IgD-negative memory B cell (primary cell): ENCODE measurements at regions not wholly inside any gene's neighbourhood (a gene's known extent, or its start where the extent isn't known, plus 50 kb on each side); places are given as distances from the start of the nearest gene placed in this dataset.

Experiments used
- H3K27ac Mint-ChIP-seq, 3 donors: one replicate each; pipeline ENCODE4 v1.8.0; 2020 to 2022; ENCODE audit warnings: mild to moderate bottlenecking in 3 of 3, mixed read lengths in 3 of 3, moderate library complexity in 1 of 3
- H3K27me3 Mint-ChIP-seq: one replicate; pipeline ENCODE4 v1.8.0; 2021; ENCODE audit warnings: mixed read lengths
- H3K36me3 Mint-ChIP-seq: one replicate; pipeline ENCODE4 v1.8.0; 2020; ENCODE audit warnings: mild to moderate bottlenecking, mixed read lengths
- H3K4me1 Mint-ChIP-seq, 3 donors: one replicate each; pipeline ENCODE4 v1.8.0; 2020 to 2022; ENCODE audit warnings: mixed read lengths in 3 of 3, mild to moderate bottlenecking in 1 of 3
- H3K4me3 Mint-ChIP-seq, 4 donors: one replicate each; pipeline ENCODE4 v1.8.0; 2020 to 2022; ENCODE audit warnings: mild to moderate bottlenecking in 4 of 4, mixed read lengths in 4 of 4, moderate library complexity in 3 of 4
- H3K9me3 Mint-ChIP-seq, 3 donors: one replicate each; pipeline ENCODE4 v1.8.0; 2020 to 2021; ENCODE audit warnings: mixed read lengths in 3 of 3, mild to moderate bottlenecking in 1 of 3

- peaks cover 0 to 3% (median 0%) of the 10 kb centered on the region in 3 donors for H3K9me3 Mint-ChIP-seq
- peaks cover 3% of the 10 kb centered on the region for H3K27me3 Mint-ChIP-seq
- H3K4me1 Mint-ChIP-seq, result peaks cover 0 to 1% (median 0%) of the 10 kb centered on the region in 3 donors
- no peak overlapping the region for H3K27ac Mint-ChIP-seq
- H3K4me3 Mint-ChIP-seq, result no peak overlapping the region
- no peaks in the 10 kb centered on the region for H3K36me3 Mint-ChIP-seq
Observed at GRCh38 chr3:70857916-70858315, 545.5 kb upstream of the MDFIC2 start.

DNA sequence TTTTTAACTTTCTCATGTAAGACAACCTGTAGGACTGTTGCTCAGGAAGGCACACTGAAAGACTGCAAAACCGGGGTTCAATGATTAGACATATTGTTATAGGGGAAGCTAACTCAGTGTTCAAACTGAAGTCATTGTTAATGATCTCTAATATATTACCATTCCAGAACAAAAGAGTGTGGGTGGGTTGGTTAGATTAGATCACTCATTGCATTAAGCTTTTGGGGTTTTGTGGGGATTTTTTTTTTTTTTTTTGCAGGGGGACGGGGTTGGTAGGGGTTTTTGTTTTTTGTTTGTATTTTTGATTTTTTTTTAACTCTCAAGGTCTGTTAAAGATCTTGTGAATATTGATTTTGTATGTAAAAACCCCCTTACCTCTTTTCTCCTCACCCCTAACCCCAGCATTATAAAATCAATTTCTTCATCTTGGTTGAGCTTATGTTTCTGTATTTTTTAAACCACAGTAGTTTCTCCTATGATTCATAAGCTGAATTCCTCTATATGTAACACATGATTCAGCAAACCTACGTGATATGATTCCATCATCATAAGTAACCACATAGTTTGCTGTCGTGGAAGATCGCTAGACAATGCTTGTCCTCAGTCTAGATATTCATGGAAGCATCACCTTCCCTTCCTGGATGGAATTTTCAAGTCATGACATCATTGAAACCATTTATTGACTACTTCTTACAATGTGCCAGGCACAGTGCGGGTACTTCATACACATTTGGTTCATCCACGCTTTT, 544.1 kb upstream of the MDFIC2 start:
- Mint-ChIP-seq H3K36me3 (no peaks in the 10 kb centered on the region), H3K4me3 (no peak overlapping the region), H3K9me3 (peaks cover 0 to 3% (median 0%) of the 10 kb centered on the region in 3 donors), H3K4me1 (peaks cover 0 to 1% (median 0%) of the 10 kb centered on the region in 3 donors), H3K27me3 (peaks cover 4% of the 10 kb centered on the region), H3K27ac (no peak overlapping the region)

DNA sequence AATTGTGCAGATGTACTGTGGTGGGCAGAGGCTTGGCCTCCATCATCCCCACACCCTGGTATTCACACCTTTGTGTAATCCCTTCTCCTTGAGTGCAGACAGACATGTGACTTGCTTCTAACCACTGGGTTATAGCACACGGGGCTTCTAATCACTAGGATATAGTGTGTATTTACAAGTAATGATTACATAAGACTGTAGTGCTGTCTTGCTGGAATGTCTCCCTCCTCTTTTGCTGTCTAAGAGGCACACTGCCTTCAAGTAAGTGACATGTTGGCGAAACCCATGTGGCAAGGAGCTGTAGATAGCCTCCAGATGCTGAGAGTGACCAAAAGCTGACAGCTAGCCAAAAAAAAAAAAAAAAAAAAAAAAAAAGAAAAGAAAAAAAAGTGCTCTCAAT, 542.7 kb upstream of the MDFIC2 start:
- Mint-ChIP-seq H3K27me3 (peaks cover 4% of the 10 kb centered on the region), H3K9me3 (no peaks in the 10 kb centered on the region), H3K27ac (no peak overlapping the region), H3K4me1 (peaks cover 0 to 1% (median 0%) of the 10 kb centered on the region in 3 donors), H3K36me3 (no peaks in the 10 kb centered on the region), H3K4me3 (no peak overlapping the region)

DNA sequence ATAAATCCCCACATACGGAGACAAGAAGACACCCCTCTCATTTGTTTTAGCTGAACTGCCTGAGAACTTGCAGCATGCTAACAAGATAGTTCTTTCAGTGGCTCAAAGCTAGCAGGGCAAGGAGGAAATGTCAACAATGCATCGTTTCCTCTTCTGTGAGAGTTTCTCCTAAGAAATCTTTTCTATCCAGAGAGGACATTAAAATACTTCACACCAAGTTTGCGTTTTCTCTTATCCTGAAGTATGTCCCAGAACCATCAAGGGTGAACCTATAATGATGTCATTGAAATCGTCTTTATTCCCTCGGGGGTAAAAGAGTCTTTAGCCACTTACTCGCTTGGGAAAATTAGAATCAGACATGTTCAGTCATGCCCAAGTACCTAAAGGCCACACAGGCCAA, 541.7 kb upstream of the MDFIC2 start:
- no peak overlapping the region for H3K4me3 Mint-ChIP-seq
- no peaks in the 10 kb centered on the region for H3K36me3 Mint-ChIP-seq
- H3K27ac Mint-ChIP-seq, result no peak overlapping the region
- H3K9me3 Mint-ChIP-seq, result no peaks in the 10 kb centered on the region
- peaks cover 4% of the 10 kb centered on the region for H3K27me3 Mint-ChIP-seq
- peaks cover 0 to 1% (median 0%) of the 10 kb centered on the region in 3 donors for H3K4me1 Mint-ChIP-seq

DNA sequence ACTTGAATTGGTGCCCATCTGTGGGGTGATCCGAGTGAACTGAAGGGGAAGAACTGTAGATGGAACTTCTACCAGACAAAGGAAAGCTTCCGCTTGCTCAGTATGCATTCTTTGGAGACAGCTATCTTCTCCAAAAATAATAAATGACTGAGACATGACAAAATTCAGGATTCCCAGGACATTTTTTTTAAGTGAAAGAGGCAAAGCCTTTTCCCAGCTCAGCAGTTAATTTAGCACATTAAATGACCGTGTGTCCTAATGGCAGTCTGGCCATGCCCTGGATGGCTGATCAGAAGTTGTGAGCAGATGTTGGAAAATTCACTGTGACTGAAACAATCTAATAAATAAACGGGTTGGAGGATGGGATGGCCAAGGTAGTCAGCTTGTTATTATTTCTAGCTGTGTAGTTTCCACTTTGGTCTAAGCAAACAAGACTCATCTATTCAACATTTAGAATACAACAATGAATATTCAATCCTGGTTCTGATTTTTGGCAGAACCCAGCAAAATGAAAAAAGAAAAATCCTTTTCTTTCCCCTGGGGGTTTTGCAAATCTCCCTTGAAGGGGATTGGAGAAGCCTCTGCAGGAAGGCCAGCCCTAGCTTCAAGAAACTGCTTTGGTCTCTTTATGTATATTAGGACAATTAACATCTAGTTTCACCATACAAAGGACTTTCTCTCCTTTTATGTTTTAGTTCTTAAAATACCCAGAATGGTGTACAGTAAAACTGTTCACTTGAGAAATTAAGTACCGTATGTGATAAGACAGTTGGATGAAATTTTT, 540.9 kb upstream of the MDFIC2 start:
- Mint-ChIP-seq H3K36me3 (no peaks in the 10 kb centered on the region), H3K4me3 (no peak overlapping the region), H3K4me1 (peaks cover 0 to 1% (median 0%) of the 10 kb centered on the region in 3 donors), H3K27me3 (peaks cover 5% of the 10 kb centered on the region), H3K27ac (no peak overlapping the region), H3K9me3 (no peaks in the 10 kb centered on the region)

- Mint-ChIP-seq H3K9me3 (peaks cover 0 to 8% (median 0%) of the 10 kb centered on the region in 3 donors), H3K4me1 (no peaks in the 10 kb centered on the region), H3K36me3 (no peaks in the 10 kb centered on the region), H3K27me3 (peaks cover 5% of the 10 kb centered on the region), H3K4me3 (no peak overlapping the region), H3K27ac (no peak overlapping the region)
Observed at GRCh38 chr3:70849911-70850699, 537.7 kb upstream of the MDFIC2 start.

DNA sequence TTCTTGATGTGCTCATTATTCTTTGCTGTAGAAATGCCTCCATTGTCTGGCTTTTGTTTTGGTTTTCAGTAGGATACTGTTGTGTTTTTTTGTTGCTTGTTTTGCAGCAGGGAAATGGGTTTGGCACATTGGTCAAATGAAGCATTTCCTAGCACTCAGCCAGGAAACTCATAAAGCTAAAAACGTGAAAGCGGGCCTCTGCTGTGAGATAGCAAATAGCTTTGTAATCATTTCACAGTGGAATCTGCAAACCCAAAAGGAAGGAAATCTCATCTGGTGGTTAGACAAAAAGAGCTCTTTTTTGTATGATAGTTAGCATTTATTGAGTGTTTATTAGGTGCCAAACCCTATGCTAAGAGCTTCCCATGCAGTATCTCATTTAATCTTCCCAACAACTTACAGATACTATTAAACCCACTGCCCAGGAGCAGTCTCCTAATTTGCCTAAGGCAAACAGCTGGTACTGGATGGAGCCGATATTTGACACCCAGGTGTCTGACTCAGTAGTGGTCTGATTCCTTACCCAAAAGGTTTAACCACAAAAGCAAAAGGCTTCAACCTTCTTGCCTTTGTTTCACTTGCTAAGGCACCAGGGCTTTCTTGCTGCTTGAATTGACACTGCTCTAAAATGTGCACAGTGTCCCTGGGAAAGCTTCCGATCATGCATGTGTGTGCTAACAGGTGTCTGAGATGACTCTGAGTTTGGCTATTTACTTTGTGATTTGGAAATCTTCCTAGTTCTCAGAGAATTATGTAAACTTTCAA, 527.9 kb upstream of the MDFIC2 start:
- H3K4me1 Mint-ChIP-seq, result no peaks in the 10 kb centered on the region
- peaks cover 2% of the 10 kb centered on the region for H3K27me3 Mint-ChIP-seq
- H3K4me3 Mint-ChIP-seq, result no peak overlapping the region
- H3K27ac Mint-ChIP-seq, result no peak overlapping the region
- H3K36me3 Mint-ChIP-seq, result no peaks in the 10 kb centered on the region
- no peaks in the 10 kb centered on the region for H3K9me3 Mint-ChIP-seq

- Mint-ChIP-seq H3K27ac (no peak overlapping the region), H3K9me3 (no peaks in the 10 kb centered on the region), H3K36me3 (no peaks in the 10 kb centered on the region), H3K27me3 (peaks cover 4% of the 10 kb centered on the region), H3K4me1 (no peaks in the 10 kb centered on the region), H3K4me3 (no peak overlapping the region)
Observed at GRCh38 chr3:70833239-70833960, 521.0 kb upstream of the MDFIC2 start.

DNA sequence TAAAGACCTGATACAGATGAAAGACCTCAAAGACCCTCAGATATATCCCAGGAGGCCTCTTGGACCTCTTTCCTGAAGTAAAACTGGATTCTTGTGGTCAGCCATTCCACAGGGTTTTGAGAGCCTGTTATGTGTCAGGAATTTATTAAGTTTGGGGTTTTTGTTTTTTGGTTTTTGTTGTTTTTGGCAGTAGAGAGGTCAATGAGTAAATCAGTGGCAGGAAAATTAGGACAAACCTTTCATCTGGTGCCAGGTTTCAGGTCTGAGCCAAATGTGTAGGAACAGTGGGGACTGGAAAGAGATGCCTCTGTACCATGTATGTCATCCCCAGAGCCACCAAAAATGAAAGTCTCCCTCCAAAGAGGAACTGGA, 520.4 kb upstream of the MDFIC2 start:
- Mint-ChIP-seq H3K4me3 (no peak overlapping the region), H3K27ac (no peak overlapping the region), H3K9me3 (no peaks in the 10 kb centered on the region), H3K27me3 (peaks cover 4% of the 10 kb centered on the region), H3K4me1 (no peaks in the 10 kb centered on the region), H3K36me3 (no peaks in the 10 kb centered on the region)

- Mint-ChIP-seq H3K36me3 (no peaks in the 10 kb centered on the region), H3K4me1 (no peaks in the 10 kb centered on the region), H3K4me3 (no peak overlapping the region), H3K9me3 (no peaks in the 10 kb centered on the region), H3K27me3 (peaks cover 4% of the 10 kb centered on the region), H3K27ac (no peak overlapping the region)
Observed at GRCh38 chr3:70832089-70832833, 519.8 kb upstream of the MDFIC2 start.

DNA sequence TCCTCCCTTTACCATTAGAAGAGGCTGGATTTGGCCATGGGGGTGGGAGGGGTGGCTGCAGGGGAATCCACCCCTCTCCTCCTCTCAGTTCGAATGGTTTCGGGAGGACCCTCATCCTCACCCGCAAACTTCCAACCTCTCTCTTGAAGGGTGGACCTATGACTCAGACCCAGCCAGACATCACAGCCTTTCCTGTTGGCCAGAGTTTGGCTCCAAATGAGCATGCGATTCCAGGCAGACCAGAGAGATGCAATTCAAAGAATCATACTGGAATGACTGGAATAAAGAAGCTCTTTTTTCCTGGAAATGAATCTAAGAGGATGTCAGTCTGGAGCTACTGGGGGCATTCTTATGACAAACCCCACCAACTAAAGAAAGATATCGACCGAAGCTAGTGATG, 516.7 kb upstream of the MDFIC2 start:
- peaks cover 6% of the 10 kb centered on the region for H3K27me3 Mint-ChIP-seq
- H3K4me3 Mint-ChIP-seq, result no peak overlapping the region
- no peaks in the 10 kb centered on the region for H3K9me3 Mint-ChIP-seq
- no peaks in the 10 kb centered on the region for H3K36me3 Mint-ChIP-seq
- H3K27ac Mint-ChIP-seq, result no peak overlapping the region
- no peaks in the 10 kb centered on the region for H3K4me1 Mint-ChIP-seq

DNA sequence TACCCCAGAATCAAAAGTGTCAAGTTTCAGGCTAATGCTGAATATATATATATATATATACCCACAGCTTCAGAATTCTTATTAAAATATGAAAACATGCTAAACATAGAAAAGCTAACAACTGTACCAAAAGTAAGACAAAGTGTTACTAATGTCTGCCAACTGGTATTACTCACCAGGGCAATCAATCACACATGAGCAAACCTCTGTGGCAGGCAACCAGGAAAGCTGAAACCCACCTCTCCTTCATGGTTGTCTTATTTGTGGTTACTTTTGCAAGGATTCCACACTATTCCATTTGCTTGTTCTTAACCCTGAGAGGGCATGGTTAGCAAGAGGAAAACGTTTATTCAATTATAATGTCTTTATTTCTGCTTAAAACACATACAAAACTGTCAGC, 512.3 kb upstream of the MDFIC2 start:
- Mint-ChIP-seq H3K4me3 (no peak overlapping the region), H3K36me3 (no peaks in the 10 kb centered on the region), H3K27ac (no peak overlapping the region), H3K9me3 (no peaks in the 10 kb centered on the region), H3K27me3 (peaks cover 9% of the 10 kb centered on the region), H3K4me1 (no peaks in the 10 kb centered on the region)

GRCh38 chr3:70824078-70824477, 511.6 kb upstream of the MDFIC2 start:
- Mint-ChIP-seq H3K4me1 (no peaks in the 10 kb centered on the region), H3K27me3 (peaks cover 10% of the 10 kb centered on the region), H3K9me3 (no peaks in the 10 kb centered on the region), H3K36me3 (no peaks in the 10 kb centered on the region), H3K4me3 (no peak overlapping the region), H3K27ac (no peak overlapping the region)

- H3K4me1 Mint-ChIP-seq, result no peaks in the 10 kb centered on the region
- no peaks in the 10 kb centered on the region for H3K36me3 Mint-ChIP-seq
- no peak overlapping the region for H3K27ac Mint-ChIP-seq
- H3K9me3 Mint-ChIP-seq, result no peaks in the 10 kb centered on the region
- H3K27me3 Mint-ChIP-seq, result peaks cover 10% of the 10 kb centered on the region
- H3K4me3 Mint-ChIP-seq, result no peak overlapping the region
Observed at GRCh38 chr3:70823622-70824021, 511.2 kb upstream of the MDFIC2 start.
